GM12878 (cell line): ENCODE measurements at regions not wholly inside any gene's neighbourhood (a gene's known extent, or its start where the extent isn't known, plus 50 kb on each side); places are given as distances from the start of the nearest gene placed in this dataset.

Experiments
- BRCA1 ChIP-seq: IDR thresholded peaks from 2 replicates; pipeline ENCODE4 v1.6.1; 2011; ENCODE audit warnings: low read depth, low read length, improper control_type of control experiment
- CEBPB ChIP-seq, 2 experiments: fragments of 150-350 bp in 1 of 2; IDR thresholded peaks; 2 replicates each; pipeline ENCODE4 v1.6.1; 2012 to 2014; ENCODE audit warnings: low read depth in 2 of 2, low read length in 2 of 2, borderline replicate concordance in 1 of 2, inconsistent platforms in 1 of 2
- HDAC2 ChIP-seq: fragments of 200-600 bp; sonication (generic); IDR thresholded peaks from 2 replicates; pipeline ENCODE4 v1.6.1; 2017
- NR2F1 ChIP-seq: fragments of 450-650 bp; conservative IDR thresholded peaks from 2 replicates; pipeline ENCODE4 v1.6.1; 2017; ENCODE audit warnings: mild to moderate bottlenecking
- POLR2AphosphoS5 ChIP-seq: IDR thresholded peaks from 2 replicates; pipeline ENCODE4 v1.6.1; 2011; ENCODE audit warnings: mild to moderate bottlenecking, low read length, inconsistent platforms
- SREBF2 ChIP-seq: IDR thresholded peaks from 2 replicates; pipeline ENCODE4 v1.6.1; 2012; ENCODE audit warnings: mild to moderate bottlenecking, low read length
- ZBTB33 ChIP-seq: fragments of 450-650 bp; IDR thresholded peaks from 2 replicates; pipeline ENCODE4 v1.6.1; 2017; ENCODE audit warnings: mild to moderate bottlenecking
- ZNF274 ChIP-seq: IDR thresholded peaks from one replicate; pipeline ENCODE4 v1.8.0; 2011; ENCODE audit not compliant: insufficient read length, insufficient read depth
- TF ChIP-seq, protein P1 (sequence below), 3 experiments: IDR thresholded peaks in 2 of 3; conservative IDR thresholded peaks in 1 of 3; 2 replicates each; pipeline ENCODE4 v1.5.1; 2011; ENCODE audit warnings: low read depth in 3 of 3, low read length in 3 of 3, mild to moderate bottlenecking in 3 of 3, control low read depth in 2 of 3, moderate library complexity in 2 of 3, inconsistent platforms in 1 of 3, mixed read lengths in 1 of 3; ENCODE audit not compliant: control insufficient read depth in 2 of 3, insufficient read depth in 1 of 3; ENCODE audit errors: extremely low read depth in 1 of 3

DNA sequence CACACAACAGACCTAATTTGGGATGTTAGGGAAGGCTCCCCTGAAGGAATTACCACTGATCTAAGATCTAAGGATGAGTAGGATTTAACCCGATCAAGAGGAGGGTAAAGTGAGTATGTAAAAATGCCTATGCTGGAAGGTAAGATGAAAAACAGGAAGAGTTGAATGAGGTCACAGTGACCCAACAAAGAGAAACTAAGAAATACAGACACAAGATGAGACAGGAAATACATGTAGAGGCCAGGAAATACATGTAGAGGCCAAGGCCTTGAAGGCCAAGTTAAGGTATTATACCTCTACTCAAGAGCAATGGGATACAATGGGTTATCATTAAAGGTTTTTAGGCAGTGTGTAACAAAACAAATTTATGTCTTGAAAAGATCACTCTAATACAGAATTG lies 131.6 kb upstream of the TANK start:
- TF ChIP-seq CEBPB (IDR thresholded peaks at IDR 0.05; ENCODE audit: borderline replicate concordance in 1 of 2, low read depth in 2 of 2, low read length in 2 of 2) (no peak), ZNF274 (no peak), NR2F1 (no peak), POLR2AphosphoS5 (no peak), BRCA1 (no peak), SREBF2 (no peak), HDAC2 (no peak), ZBTB33 (no peak)
- TF ChIP-seq, protein P1, sequence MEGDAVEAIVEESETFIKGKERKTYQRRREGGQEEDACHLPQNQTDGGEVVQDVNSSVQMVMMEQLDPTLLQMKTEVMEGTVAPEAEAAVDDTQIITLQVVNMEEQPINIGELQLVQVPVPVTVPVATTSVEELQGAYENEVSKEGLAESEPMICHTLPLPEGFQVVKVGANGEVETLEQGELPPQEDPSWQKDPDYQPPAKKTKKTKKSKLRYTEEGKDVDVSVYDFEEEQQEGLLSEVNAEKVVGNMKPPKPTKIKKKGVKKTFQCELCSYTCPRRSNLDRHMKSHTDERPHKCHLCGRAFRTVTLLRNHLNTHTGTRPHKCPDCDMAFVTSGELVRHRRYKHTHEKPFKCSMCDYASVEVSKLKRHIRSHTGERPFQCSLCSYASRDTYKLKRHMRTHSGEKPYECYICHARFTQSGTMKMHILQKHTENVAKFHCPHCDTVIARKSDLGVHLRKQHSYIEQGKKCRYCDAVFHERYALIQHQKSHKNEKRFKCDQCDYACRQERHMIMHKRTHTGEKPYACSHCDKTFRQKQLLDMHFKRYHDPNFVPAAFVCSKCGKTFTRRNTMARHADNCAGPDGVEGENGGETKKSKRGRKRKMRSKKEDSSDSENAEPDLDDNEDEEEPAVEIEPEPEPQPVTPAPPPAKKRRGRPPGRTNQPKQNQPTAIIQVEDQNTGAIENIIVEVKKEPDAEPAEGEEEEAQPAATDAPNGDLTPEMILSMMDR (IDR thresholded peaks at IDR 0.05 in 2 of 3, conservative IDR thresholded peaks at IDR 0.05 in 1 of 3; ENCODE audit: control insufficient read depth in 2 of 3, extremely low read depth in 1 of 3, insufficient read depth in 1 of 3, low read depth in 3 of 3, low read length in 3 of 3): no peak
